LoVo (cell line): ENCODE measurements at regions not wholly inside any gene's neighbourhood (a gene's known extent, or its start where the extent isn't known, plus 50 kb on each side); places are given as distances from the start of the nearest gene placed in this dataset.

ENCODE experiments used
- DNase-seq: peaks from one replicate; pipeline ENCODE4 v3.0.0-alpha.2; 2016; ENCODE audit warnings: low spot score

DNA sequence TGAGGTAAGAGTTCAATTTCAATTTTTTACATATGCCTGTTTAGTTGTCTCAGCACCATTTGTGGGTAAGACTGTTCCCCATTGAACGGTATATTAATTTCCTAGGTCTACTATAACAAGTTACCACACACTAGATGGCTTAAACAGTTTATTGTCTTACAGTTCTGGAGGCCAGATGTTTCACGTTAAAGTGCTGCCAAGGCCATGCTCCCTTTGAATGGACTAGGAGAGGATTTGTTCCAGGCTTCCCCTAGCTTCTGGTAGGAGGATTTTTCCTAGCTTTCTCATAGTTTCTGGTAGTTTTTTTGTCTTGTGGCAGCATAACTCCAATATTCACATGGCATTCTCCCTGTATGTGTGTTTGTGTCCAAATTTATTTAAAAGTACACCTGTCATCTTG lies 149.3 kb upstream of the CYSLTR1 start:
- DNase-seq: no peak

DNA sequence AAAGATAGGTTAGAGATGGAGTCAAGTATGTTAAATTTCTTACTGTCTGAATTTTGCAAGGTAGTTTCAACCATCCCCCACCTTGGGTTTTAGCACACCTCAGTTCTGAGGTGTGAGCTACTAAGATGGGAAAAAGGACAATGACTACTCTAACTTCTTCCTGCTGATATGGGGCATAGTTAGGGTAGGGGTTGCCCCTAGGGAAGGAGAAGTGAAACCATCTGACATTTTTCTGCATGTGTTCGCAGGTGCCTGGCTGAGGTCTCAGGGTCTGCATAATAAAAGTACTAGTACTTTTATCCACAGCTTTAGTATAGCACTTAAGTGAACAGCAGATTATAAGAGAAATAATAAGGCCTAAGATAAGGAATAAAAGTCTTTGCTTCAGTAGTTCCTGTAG lies 129.5 kb upstream of the CYSLTR1 start:
- no peak for DNase-seq

GRCh38 chrX:78455901-78456300 lies 128.5 kb upstream of the CYSLTR1 start:
- DNase-seq: no peak

- no peak for DNase-seq
Measured at GRCh38 chrX:78452356-78452755, 124.9 kb upstream of the CYSLTR1 start.

DNA sequence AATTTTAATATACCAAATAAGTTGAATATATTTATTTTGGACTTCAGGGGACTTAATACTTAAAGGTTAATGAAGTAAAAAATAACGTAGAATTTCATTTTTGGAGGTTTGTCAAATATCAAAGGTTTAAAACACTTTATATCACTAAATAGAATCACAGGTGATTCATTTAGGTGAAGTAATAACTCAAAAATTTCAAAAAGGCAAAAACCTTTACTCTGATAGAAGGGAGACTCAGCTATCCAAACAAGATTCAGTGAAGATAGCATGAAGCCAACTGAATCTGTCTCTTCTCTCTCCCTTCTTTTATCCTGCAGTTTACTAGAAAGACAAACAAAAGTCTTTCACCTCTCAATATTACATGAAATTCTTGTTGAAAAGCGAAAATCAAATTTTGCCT lies 110.2 kb upstream of the CYSLTR1 start:
- DNase-seq: no peak

GRCh38 chrX:78429172-78429571 lies 101.8 kb upstream of the CYSLTR1 start:
- no peak for DNase-seq

- DNase-seq: no peak
Measured at GRCh38 chrX:78388663-78389062, 61.3 kb upstream of the CYSLTR1 start.

GRCh38 chrX:78387364-78387763 lies 60.0 kb upstream of the CYSLTR1 start:
- DNase-seq: no peak

DNA sequence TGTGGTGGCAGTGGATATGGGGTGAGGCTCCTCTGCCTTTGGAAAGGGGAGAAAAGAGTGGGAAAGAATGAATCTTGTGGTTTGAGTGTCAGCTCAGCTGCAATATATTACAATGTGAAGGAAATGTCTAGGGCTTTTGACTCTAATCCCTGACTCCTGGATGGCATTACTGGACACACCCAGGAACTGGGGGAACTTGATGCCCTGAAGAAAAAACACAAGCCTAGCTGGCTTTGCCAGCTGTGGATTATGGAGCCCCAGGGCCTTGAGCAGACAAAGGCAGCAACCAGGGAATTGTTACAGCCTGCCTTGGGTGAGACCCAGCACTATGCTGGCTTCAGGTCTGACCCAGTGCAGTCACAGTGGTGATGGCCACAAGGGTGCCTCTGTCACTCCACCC lies 57.1 kb upstream of the CYSLTR1 start:
- DNase-seq: no peak

DNA sequence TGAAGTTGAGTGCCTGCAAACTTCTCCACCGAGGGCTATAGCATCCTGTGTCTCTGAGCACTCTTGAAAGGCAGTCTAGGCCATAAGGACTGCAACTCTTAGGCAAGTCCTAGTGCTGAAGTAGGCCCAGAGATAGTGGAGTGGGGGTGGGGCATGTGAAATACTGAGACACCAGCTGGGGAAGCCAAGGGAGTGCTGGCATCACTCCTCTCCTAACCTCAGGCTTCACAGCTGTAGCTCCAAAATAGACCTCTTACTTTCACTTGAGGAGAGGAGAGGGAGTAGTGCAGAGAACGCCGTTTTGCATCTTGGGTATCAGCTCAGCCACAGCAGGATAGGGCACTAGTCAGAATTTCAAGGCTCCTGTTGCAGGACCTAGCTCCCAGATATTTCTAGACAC lies 56.2 kb upstream of the CYSLTR1 start:
- DNase-seq: no peak

GRCh38 chrX:78378476-78379115 lies 51.2 kb upstream of the CYSLTR1 start:
- DNase-seq: no peak
